CD4-positive, alpha-beta T cell treated with Interleukin-2 at 100 ng/mL for 4 hours (primary cell): ENCODE measurements at regions not wholly inside any gene's neighbourhood (a gene's known extent, or its start where the extent isn't known, plus 50 kb on each side); places are given as distances from the start of the nearest gene placed in this dataset.

Experiments
- DNase-seq: peaks from one replicate; pipeline ENCODE4 v3.0.0-alpha.2; 2020; ENCODE audit warnings: low spot score

GRCh38 chr2:16278421-16279200, 338.3 kb downstream of the MYCN start:
- DNase-seq: no peak

- DNase-seq: no peak
These were observed 336.8 kb downstream of the MYCN start for GRCh38 chr2:16277117-16277516.

- DNase-seq: no peak
These were observed 335.3 kb downstream of the MYCN start for GRCh38 chr2:16275661-16276060.

GRCh38 chr2:16275131-16275530, 334.8 kb downstream of the MYCN start:
- no peak for DNase-seq

- DNase-seq: no peak
These were observed 332.8 kb downstream of the MYCN start for GRCh38 chr2:16273111-16273510.

GRCh38 chr2:16272038-16272788, 331.9 kb downstream of the MYCN start:
- DNase-seq: no peak

GRCh38 chr2:16271231-16271896, 331.0 kb downstream of the MYCN start:
- no peak for DNase-seq

- no peak for DNase-seq
These were observed 330.1 kb downstream of the MYCN start for GRCh38 chr2:16270441-16270840.

- DNase-seq: no peak
These were observed 328.1 kb downstream of the MYCN start for GRCh38 chr2:16268301-16269000.

- no peak for DNase-seq
These were observed 326.2 kb downstream of the MYCN start for GRCh38 chr2:16266571-16266970.

- no peak for DNase-seq
These were observed 324.7 kb downstream of the MYCN start for GRCh38 chr2:16264931-16265540.

- DNase-seq: no peak
These were observed 324.1 kb downstream of the MYCN start for GRCh38 chr2:16264491-16264890.

GRCh38 chr2:16263241-16263890, 323.0 kb downstream of the MYCN start:
- DNase-seq: no peak

GRCh38 chr2:16262526-16263178, 322.3 kb downstream of the MYCN start:
- DNase-seq: no peak

- no peak for DNase-seq
These were observed 321.4 kb downstream of the MYCN start for GRCh38 chr2:16261791-16262190.

- no peak for DNase-seq
These were observed 320.7 kb downstream of the MYCN start for GRCh38 chr2:16261071-16261470.

GRCh38 chr2:16260041-16260830, 319.9 kb downstream of the MYCN start:
- no peak for DNase-seq

- no peak for DNase-seq
These were observed 318.7 kb downstream of the MYCN start for GRCh38 chr2:16259010-16259409.

- DNase-seq: no peak
These were observed 318.0 kb downstream of the MYCN start for GRCh38 chr2:16258350-16258749.
